B cell (primary cell): ENCODE measurements at regions not wholly inside any gene's neighbourhood (a gene's known extent, or its start where the extent isn't known, plus 50 kb on each side); places are given as distances from the start of the nearest gene placed in this dataset.
"Not testable (repeated sequence)": the region's sequence is repeated elsewhere in the genome, so short reads cannot be mapped to it uniquely, and the experiment has no call there.

Source experiments
- ATAC-seq: fragments of 200-7000 bp; cut with Tn5 transposase; one replicate; pipeline ENCODE4 v1.10.0; 2021; ENCODE audit warnings: low read depth, mild to moderate bottlenecking, moderate number of reproducible peaks, moderate library complexity
- CTCF ChIA-PET: fragments of 350-600 bp; sonication (Branson Sonifier 250); formaldehyde crosslinking; loops from one replicate; lab custom pipeline; 2021; ENCODE audit warnings: antibody characterized with exemption, inconsistent platforms; lab: Charles Lee
- POLR2A ChIA-PET: fragments of 350-600 bp; sonication (Branson Sonifier 250); formaldehyde crosslinking; loops from one replicate; lab custom pipeline; 2021; ENCODE audit warnings: antibody characterized with exemption; lab: Charles Lee
- DNase-seq: peaks from one replicate; pipeline ENCODE4 v3.0.0; 2013
- H2AFZ ChIP-seq: 2 replicates; pipeline ENCODE4 v1.6.1; 2012; ENCODE audit warnings: mild to moderate bottlenecking, low read depth, low read length; ENCODE audit not compliant: insufficient read depth, poor library complexity, severe bottlenecking
- H3K27ac ChIP-seq, 2 donors: 1 replicate in 1 of 2; 2 replicates in 1 of 2; pipeline ENCODE4 v1.5.1; 2012 to 2013; ENCODE audit warnings: low read length in 2 of 2, mild to moderate bottlenecking in 2 of 2, moderate library complexity in 1 of 2
- H3K27me3 ChIP-seq, 4 experiments: fragments of 200-600 bp in 1 of 4; sonication (generic) in 1 of 4; replicated peaks in 1 of 4; 1 replicate in 2 of 4; 2 replicates in 2 of 4; pipeline versions ENCODE4 v1.6.1 to v1.7.0; 2013 to 2016; ENCODE audit warnings: low read length in 3 of 4, mild to moderate bottlenecking in 2 of 4, mixed read lengths in 1 of 4, moderate library complexity in 1 of 4; ENCODE audit not compliant: insufficient read depth in 4 of 4, control insufficient read depth in 3 of 4; ENCODE audit errors: control extremely low read depth in 1 of 4
- H3K36me3 ChIP-seq, 2 experiments: replicated peaks in 1 of 2; 1 replicate in 1 of 2; 2 replicates in 1 of 2; pipeline versions ENCODE4 v1.6.1 to v1.7.1; 2013; ENCODE audit warnings: low read length in 1 of 2; ENCODE audit not compliant: insufficient read depth in 2 of 2, control insufficient read depth in 1 of 2; ENCODE audit errors: control extremely low read depth in 1 of 2, extremely low read depth in 1 of 2
- H3K4me1 ChIP-seq, 2 donors: fragments of 200-600 bp in 1 of 2; sonication (generic) in 1 of 2; 1 replicate in 1 of 2; 2 replicates in 1 of 2; pipeline versions ENCODE4 v1.5.1 to v1.6.1; 2013 to 2017; ENCODE audit warnings: low read length in 2 of 2; ENCODE audit not compliant: control insufficient read depth in 2 of 2, insufficient read depth in 2 of 2
- H3K4me2 ChIP-seq: replicated peaks from 2 replicates; pipeline ENCODE3; 2012; ENCODE audit warnings: mild to moderate bottlenecking, low read depth, low read length; ENCODE audit not compliant: poor library complexity, severe bottlenecking
- H3K4me3 ChIP-seq, 5 experiments: fragments of 200-600 bp in 1 of 5; sonication (generic) in 1 of 5; 1 replicate in 3 of 5; 2 replicates in 2 of 5; pipeline versions ENCODE4 v1.5.1 to v1.7.0; 2011 to 2016; ENCODE audit warnings: low read length in 4 of 5, mild to moderate bottlenecking in 4 of 5, low read depth in 2 of 5, control low read depth in 1 of 5, moderate library complexity in 1 of 5; ENCODE audit not compliant: insufficient read depth in 1 of 5; ENCODE audit errors: control extremely low read depth in 1 of 5, extremely low read depth in 1 of 5
- H3K79me2 ChIP-seq: fragments of 200-600 bp; sonication (generic); one replicate; pipeline ENCODE4 v1.6.0; 2016; ENCODE audit warnings: low read length; ENCODE audit not compliant: control insufficient read depth, insufficient read depth
- H3K9ac ChIP-seq: fragments of 200-600 bp; sonication (generic); 2 replicates; pipeline ENCODE4 v1.6.1; 2017; ENCODE audit warnings: mild to moderate bottlenecking, low read length, moderate library complexity
- H3K9me3 ChIP-seq, 3 donors: one replicate each; pipeline versions ENCODE4 v1.6.1 to v1.7.1; 2013; ENCODE audit warnings: low read length in 2 of 3; ENCODE audit not compliant: control insufficient read depth in 2 of 3, insufficient read depth in 1 of 3; ENCODE audit errors: control extremely low read depth in 1 of 3
- H4K20me1 ChIP-seq: 2 replicates; pipeline ENCODE4 v1.6.0; 2012; ENCODE audit warnings: mild to moderate bottlenecking, low read length; ENCODE audit not compliant: insufficient read depth, control insufficient read depth, poor library complexity, severe bottlenecking
- H3K27ac Mint-ChIP-seq: one replicate; pipeline ENCODE4 v1.8.0; 2021; ENCODE audit warnings: mixed read lengths
- H3K27me3 Mint-ChIP-seq: one replicate; pipeline ENCODE4 v1.8.0; 2021; ENCODE audit warnings: mixed read lengths
- H3K4me1 Mint-ChIP-seq: one replicate; pipeline ENCODE4 v1.8.0; 2021; ENCODE audit warnings: mixed read lengths
- H3K4me3 Mint-ChIP-seq: one replicate; pipeline ENCODE4 v1.8.0; 2021; ENCODE audit warnings: mixed read lengths
- H3K9me3 Mint-ChIP-seq: one replicate; pipeline ENCODE4 v1.8.0; 2022; ENCODE audit warnings: mixed read lengths; ENCODE audit not compliant: insufficient read depth
- EZH2 ChIP-seq: IDR thresholded peaks from 2 replicates; pipeline ENCODE4 v1.6.1; 2012; ENCODE audit warnings: borderline replicate concordance, low read depth, mild to moderate bottlenecking, moderate library complexity, low read length; ENCODE audit not compliant: insufficient read depth, poor library complexity, severe bottlenecking
- WGBS: methylation state at CpG from one replicate; pipeline ENCODE4 v1.1.5; 2013; ENCODE audit warnings: missing lambda C conversion rate; ENCODE audit not compliant: insufficient coverage; 5-methylcytosine and 5-hydroxymethylcytosine counted together
- intact Hi-C: fragments of 100-400 bp; cut with micrococcal nuclease; formaldehyde crosslinking; loops from one replicate; pipeline ENCODE4 v1.10.0; 2022
- TF ChIP-seq, protein P1 (sequence below): fragments of 200-600 bp; IDR thresholded peaks from one replicate; pipeline ENCODE4 v1.8.0; 2022; ENCODE audit warnings: antibody characterized with exemption, mild to moderate bottlenecking

DNA sequence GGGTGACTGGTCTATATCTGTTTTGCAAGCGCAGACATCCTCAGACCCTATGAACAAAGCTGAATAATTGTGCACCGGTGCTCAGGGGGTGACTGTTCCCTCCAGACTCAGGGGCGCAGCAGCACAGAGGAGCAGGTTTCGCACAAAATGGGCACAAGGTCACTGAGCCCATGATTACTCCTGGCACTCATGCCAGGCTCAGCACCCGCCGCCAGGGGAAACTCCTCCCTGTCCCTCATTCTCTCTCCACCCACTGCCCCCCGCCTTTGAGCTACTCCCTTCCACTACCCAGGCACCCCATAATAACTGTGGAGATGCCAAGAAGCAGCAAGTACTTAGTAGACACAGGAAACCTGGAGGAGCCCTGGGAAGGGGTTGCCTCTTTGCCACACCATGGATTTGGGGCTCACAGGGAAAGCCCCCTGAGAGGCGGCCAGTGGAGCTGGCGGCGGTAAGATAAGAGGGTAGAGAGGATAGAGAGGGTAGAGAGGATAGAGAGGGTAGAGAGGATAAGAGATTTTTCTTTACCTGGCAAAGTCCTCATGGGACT is 198.8 kb downstream of the CTTN start:
- H3K4me2 ChIP-seq, result no peak overlapping the region
- H4K20me1 ChIP-seq, result no peaks in the 10 kb centered on the region
- H3K9me3 Mint-ChIP-seq, result no peaks in the 10 kb centered on the region
- intact Hi-C loops, result no loop called here
- H3K27ac ChIP-seq, result no peak overlapping the region
- H3K4me1 ChIP-seq, result no peaks in the 10 kb centered on the region
- H3K9me3 ChIP-seq, result no peaks in the 10 kb centered on the region
- TF ChIP-seq, protein P1, sequence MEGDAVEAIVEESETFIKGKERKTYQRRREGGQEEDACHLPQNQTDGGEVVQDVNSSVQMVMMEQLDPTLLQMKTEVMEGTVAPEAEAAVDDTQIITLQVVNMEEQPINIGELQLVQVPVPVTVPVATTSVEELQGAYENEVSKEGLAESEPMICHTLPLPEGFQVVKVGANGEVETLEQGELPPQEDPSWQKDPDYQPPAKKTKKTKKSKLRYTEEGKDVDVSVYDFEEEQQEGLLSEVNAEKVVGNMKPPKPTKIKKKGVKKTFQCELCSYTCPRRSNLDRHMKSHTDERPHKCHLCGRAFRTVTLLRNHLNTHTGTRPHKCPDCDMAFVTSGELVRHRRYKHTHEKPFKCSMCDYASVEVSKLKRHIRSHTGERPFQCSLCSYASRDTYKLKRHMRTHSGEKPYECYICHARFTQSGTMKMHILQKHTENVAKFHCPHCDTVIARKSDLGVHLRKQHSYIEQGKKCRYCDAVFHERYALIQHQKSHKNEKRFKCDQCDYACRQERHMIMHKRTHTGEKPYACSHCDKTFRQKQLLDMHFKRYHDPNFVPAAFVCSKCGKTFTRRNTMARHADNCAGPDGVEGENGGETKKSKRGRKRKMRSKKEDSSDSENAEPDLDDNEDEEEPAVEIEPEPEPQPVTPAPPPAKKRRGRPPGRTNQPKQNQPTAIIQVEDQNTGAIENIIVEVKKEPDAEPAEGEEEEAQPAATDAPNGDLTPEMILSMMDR, result no peak
- TF ChIP-seq EZH2, result no peak
- H2AFZ ChIP-seq, result no peak overlapping the region
- no peaks in the 10 kb centered on the region for H3K36me3 ChIP-seq
- no peak overlapping the region for H3K4me3 ChIP-seq
- no peaks in the 10 kb centered on the region for H3K79me2 ChIP-seq
- no peak for ATAC-seq
- peaks cover 8% of the 10 kb centered on the region for H3K27me3 Mint-ChIP-seq
- WGBS, result 99% methylated on average over 10 of the region's 10 CpGs
- H3K27me3 ChIP-seq, result no peaks in the 10 kb centered on the region
- H3K27ac Mint-ChIP-seq, result no peak overlapping the region
- H3K9ac ChIP-seq, result no peak overlapping the region
- POLR2A ChIA-PET, result no interaction called here
- H3K4me1 Mint-ChIP-seq, result no peaks in the 10 kb centered on the region
- DNase-seq, result no peak
- no peak overlapping the region for H3K4me3 Mint-ChIP-seq
- CTCF ChIA-PET, result no interaction called here

- WGBS, result 93% methylated on average over 18 of the region's 20 CpGs
- ATAC-seq, result no peak
- Histone ChIP-seq H3K4me2 (no peak overlapping the region), H3K4me1 (no peaks in the 10 kb centered on the region), H3K4me3 (no peak overlapping the region), H3K36me3 (no peaks in the 10 kb centered on the region), H3K79me2 (no peaks in the 10 kb centered on the region), H2AFZ (no peak overlapping the region), H3K27me3 (no peaks in the 10 kb centered on the region), H3K9me3 (no peaks in the 10 kb centered on the region), H3K9ac (no peak overlapping the region), H3K27ac (no peak overlapping the region), H4K20me1 (no peaks in the 10 kb centered on the region)
- peaks cover 8% of the 10 kb centered on the region for H3K27me3 Mint-ChIP-seq
- no peak overlapping the region for H3K27ac Mint-ChIP-seq
- ChIA-PET CTCF (no interaction called here), POLR2A (no interaction called here)
- no peak for DNase-seq
- no peaks in the 10 kb centered on the region for H3K4me1 Mint-ChIP-seq
- no peak overlapping the region for H3K4me3 Mint-ChIP-seq
- H3K9me3 Mint-ChIP-seq, result no peaks in the 10 kb centered on the region
- intact Hi-C loops, result no loop called here
- TF ChIP-seq, protein P1, result no peak
- no peak for TF ChIP-seq EZH2
Observed at GRCh38 chr11:70597751-70598625, 199.7 kb downstream of the CTTN start.

- H3K4me3 ChIP-seq, H3K4me1 ChIP-seq, DNase-seq, H3K27me3 Mint-ChIP-seq, H3K4me2 ChIP-seq, H3K9me3 ChIP-seq, H4K20me1 ChIP-seq, H2AFZ ChIP-seq, POLR2A ChIA-PET, H3K79me2 ChIP-seq, intact Hi-C loops, H3K36me3 ChIP-seq, H3K27me3 ChIP-seq, ATAC-seq, H3K4me3 Mint-ChIP-seq, H3K9ac ChIP-seq, H3K27ac ChIP-seq, CTCF ChIA-PET, H3K27ac Mint-ChIP-seq, H3K9me3 Mint-ChIP-seq, H3K4me1 Mint-ChIP-seq: not testable (repeated sequence)
- 94% methylated on average over 5 of the region's 7 CpGs for WGBS
Observed at GRCh38 chr11:70600911-70601415, 202.6 kb downstream of the CTTN start.
